AG20443 (cell line): ENCODE measurements at regions not wholly inside any gene's neighbourhood (a gene's known extent, or its start where the extent isn't known, plus 50 kb on each side); places are given as distances from the start of the nearest gene placed in this dataset.

ENCODE experiments used
- DNase-seq: peaks from one replicate; pipeline ENCODE4 v3.0.0; 2012; ENCODE audit warnings: low spot score, mixed read lengths

- no peak for DNase-seq
Measured at GRCh38 chr2:58553522-58553921, 312.4 kb upstream of the FANCL start.

- no peak for DNase-seq
Measured at GRCh38 chr2:58545300-58546280, 304.5 kb upstream of the FANCL start.

- DNase-seq: no peak
Measured at GRCh38 chr2:58543442-58543841, 302.3 kb upstream of the FANCL start.

GRCh38 chr2:58541511-58541910 lies 300.4 kb upstream of the FANCL start:
- no peak for DNase-seq

- no peak for DNase-seq
Measured at GRCh38 chr2:58540681-58541080, 299.6 kb upstream of the FANCL start.

GRCh38 chr2:58539973-58540372 lies 298.8 kb upstream of the FANCL start:
- no peak for DNase-seq

- DNase-seq: no peak
Measured at GRCh38 chr2:58535990-58536389, 294.9 kb upstream of the FANCL start.

GRCh38 chr2:58535182-58535581 lies 294.1 kb upstream of the FANCL start:
- no peak for DNase-seq

- DNase-seq: no peak
Measured at GRCh38 chr2:58533376-58533775, 292.3 kb upstream of the FANCL start.

- no peak for DNase-seq
Measured at GRCh38 chr2:58532641-58533040, 291.5 kb upstream of the FANCL start.

GRCh38 chr2:58527647-58528046 lies 286.5 kb upstream of the FANCL start:
- no peak for DNase-seq

GRCh38 chr2:58521803-58522554 lies 280.9 kb upstream of the FANCL start:
- peak; percentile 9 for DNase-seq

- no peak for DNase-seq
Measured at GRCh38 chr2:58520903-58521302, 279.8 kb upstream of the FANCL start.

- no peak for DNase-seq
Measured at GRCh38 chr2:58517881-58518280, 276.8 kb upstream of the FANCL start.

GRCh38 chr2:58516695-58517094 lies 275.6 kb upstream of the FANCL start:
- no peak for DNase-seq

GRCh38 chr2:58515827-58516573 lies 274.9 kb upstream of the FANCL start:
- DNase-seq: no peak

- DNase-seq: no peak
Measured at GRCh38 chr2:58514252-58514651, 273.1 kb upstream of the FANCL start.

GRCh38 chr2:58512878-58513277 lies 271.8 kb upstream of the FANCL start:
- DNase-seq: no peak

GRCh38 chr2:58508006-58508405 lies 266.9 kb upstream of the FANCL start:
- no peak for DNase-seq

- DNase-seq: no peak
Measured at GRCh38 chr2:58503918-58504317, 262.8 kb upstream of the FANCL start.

- no peak for DNase-seq
Measured at GRCh38 chr2:58502931-58503330, 261.8 kb upstream of the FANCL start.

GRCh38 chr2:58501371-58502160 lies 260.4 kb upstream of the FANCL start:
- no peak for DNase-seq
